GM13976 (cell line): ENCODE measurements at regions not wholly inside any gene's neighbourhood (a gene's known extent, or its start where the extent isn't known, plus 50 kb on each side); places are given as distances from the start of the nearest gene placed in this dataset.

ENCODE experiments used
- DNase-seq: peaks from one replicate; pipeline ENCODE4 v3.0.0; 2012; ENCODE audit warnings: low spot score
- in situ Hi-C: fragments of 300-500 bp; cut with MboI; formaldehyde crosslinking; loops from one replicate; pipeline ENCODE4 v1.12.0; 2022; ENCODE audit warnings: low sequenced_read_pairs, mixed read lengths, inconsistent platforms; ENCODE audit not compliant: unreplicated experiment
- TF ChIP-seq, protein P1 (sequence below): IDR thresholded peaks from 2 replicates; pipeline ENCODE4 v1.5.1; 2012; ENCODE audit warnings: borderline replicate concordance, mild to moderate bottlenecking; ENCODE audit not compliant: insufficient read depth; ENCODE audit errors: extremely low read depth, missing control alignments, control extremely low read depth

DNA sequence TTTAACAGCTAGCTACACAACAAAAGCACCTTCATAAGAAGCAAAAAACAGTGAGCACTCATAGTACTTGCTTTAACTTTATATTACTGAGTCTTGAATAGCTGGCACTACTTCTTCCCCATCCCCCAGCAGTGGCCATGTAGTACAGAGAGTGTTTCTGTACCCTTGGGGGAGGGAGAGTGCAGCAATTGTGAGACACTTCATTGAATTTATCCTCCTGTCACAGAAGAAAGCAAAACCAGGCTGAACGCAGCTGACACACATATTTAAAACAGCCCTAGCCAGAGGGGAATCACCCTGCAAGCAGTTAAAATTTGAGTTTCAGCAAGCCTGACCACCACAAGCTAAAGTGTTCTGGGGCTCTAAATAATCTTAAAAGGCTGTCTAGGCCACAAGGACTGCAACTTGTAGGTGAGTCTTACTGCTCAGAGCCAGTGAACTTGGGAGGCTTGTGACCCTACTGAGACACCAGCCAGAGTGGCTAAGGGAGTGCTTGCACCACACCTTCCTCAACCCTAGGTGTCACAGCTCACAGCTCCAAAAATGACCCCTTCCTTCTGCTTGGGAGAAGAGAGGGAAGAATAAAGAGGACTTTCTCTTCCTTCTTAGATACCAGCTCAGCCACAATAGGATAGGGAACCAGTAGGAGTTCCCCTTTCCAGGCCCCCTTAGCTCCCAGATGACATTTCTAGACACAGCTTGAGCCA lies 97.7 kb upstream of the MEOX2 start:
- in situ Hi-C loops, result no loop called here
- TF ChIP-seq, protein P1, sequence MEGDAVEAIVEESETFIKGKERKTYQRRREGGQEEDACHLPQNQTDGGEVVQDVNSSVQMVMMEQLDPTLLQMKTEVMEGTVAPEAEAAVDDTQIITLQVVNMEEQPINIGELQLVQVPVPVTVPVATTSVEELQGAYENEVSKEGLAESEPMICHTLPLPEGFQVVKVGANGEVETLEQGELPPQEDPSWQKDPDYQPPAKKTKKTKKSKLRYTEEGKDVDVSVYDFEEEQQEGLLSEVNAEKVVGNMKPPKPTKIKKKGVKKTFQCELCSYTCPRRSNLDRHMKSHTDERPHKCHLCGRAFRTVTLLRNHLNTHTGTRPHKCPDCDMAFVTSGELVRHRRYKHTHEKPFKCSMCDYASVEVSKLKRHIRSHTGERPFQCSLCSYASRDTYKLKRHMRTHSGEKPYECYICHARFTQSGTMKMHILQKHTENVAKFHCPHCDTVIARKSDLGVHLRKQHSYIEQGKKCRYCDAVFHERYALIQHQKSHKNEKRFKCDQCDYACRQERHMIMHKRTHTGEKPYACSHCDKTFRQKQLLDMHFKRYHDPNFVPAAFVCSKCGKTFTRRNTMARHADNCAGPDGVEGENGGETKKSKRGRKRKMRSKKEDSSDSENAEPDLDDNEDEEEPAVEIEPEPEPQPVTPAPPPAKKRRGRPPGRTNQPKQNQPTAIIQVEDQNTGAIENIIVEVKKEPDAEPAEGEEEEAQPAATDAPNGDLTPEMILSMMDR, result no peak
- no peak for DNase-seq

DNA sequence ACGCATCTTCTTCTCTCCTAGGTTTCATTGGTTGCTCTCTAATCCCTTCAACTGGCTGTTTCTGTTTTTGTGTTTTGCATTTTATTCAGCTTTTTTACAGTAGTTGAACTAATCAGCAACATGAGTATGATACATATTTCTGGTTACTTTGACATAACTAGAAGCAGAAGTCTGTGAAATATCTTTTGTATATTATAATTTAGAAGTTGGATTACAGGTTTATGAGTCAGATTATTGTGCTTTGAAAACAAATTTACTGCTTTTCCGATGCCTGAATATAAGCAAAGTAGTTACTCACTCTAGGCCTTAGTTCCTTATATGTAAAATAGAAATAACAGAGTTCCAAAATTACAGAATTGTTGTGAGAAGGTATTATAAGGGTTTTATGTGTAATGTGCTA lies 96.2 kb upstream of the MEOX2 start:
- TF ChIP-seq, protein P1, result no peak
- in situ Hi-C loops, result no loop called here
- DNase-seq, result no peak

DNA sequence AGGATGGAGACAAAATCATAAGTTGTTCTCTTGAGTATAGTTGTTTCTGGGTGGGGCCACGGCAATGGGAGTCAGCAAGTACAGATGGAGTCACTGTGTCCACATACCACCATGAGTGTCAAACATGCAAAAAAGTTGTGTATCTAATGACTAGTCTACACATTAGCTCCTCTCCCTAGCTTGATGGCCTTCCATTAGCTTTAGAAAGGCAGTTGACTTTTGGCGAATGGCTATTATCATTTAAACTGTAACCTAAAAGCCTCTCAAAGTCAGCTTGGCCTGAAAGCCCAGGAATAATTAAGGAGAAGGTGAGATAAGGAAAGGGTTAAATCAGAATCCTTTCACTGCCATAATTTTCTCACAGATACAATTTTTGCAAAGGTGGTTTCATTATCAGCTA lies 95.5 kb upstream of the MEOX2 start:
- no peak for DNase-seq
- in situ Hi-C loops, result no loop called here
- TF ChIP-seq, protein P1, result no peak

DNA sequence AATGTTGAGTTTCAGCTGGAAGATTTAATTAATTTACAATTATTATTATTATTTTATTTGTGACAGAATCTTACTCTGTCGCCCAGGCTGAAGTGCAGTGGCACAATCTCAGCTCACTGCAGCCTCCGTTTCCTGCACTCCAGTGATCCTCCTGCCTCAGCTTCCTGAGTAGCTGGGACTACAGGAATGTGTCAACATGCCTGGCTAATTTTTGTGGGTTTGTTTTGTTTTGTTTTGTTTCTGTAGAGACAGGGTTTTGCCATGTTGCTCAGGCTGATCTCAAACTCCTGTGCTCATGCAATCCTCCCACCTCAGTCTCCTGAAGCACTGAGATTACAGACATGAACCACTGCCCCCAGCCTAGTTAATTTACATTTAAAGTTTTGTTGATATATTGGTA lies 93.8 kb upstream of the MEOX2 start:
- TF ChIP-seq, protein P1, result no peak
- no peak for DNase-seq
- in situ Hi-C loops, result no loop called here

DNA sequence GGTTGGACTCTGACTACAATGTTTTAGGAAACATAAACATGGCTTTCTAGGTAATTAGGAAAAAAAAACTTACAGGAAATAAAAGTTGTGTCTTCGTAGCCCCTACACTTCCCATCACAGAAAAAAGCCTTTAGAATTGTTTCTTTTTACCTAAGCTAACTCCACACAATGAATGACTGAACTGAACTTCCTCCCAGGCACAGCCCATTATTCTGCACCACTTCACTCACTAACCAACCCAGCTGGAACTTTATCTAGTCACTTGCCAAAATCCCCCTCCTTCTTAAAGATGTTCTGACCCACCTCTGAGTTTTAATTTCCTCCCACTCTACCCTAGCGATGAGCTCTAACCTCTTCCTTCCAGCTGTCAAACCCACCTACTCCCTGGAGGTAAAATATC lies 91.7 kb upstream of the MEOX2 start:
- TF ChIP-seq, protein P1, result no peak
- in situ Hi-C loops, result no loop called here
- no peak for DNase-seq

DNA sequence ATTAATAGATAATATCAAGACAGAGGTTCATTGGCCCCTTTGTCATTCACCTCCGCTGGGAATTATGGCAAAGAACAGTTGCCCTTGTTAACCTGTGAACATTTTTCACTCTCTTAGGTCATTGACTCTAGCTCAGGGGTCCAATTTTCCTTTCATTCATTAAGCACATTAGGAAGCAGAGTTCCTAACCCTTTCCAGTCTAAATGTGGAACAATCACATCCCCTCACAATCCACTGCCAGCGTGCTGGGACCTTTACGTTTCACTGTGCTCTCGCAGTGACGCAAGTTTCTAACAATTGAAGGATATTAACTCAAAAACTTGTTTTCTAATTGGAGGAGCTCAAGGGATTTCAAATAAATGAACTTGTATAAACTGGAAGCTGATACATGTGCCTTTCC lies 79.3 kb upstream of the MEOX2 start:
- DNase-seq, result no peak
- TF ChIP-seq, protein P1, result no peak
- in situ Hi-C loops, result no loop called here
